Testis (tissue), 2 donors: ENCODE measurements at regions not wholly inside any gene's neighbourhood (a gene's known extent, or its start where the extent isn't known, plus 50 kb on each side); places are given as distances from the start of the nearest gene placed in this dataset.
"Not testable (repeated sequence)": the region's sequence is repeated elsewhere in the genome, so short reads cannot be mapped to it uniquely, and the experiment has no call there.

Source experiments
- POLR2A ChIP-seq: fragments of 450-650 bp; IDR thresholded peaks from one replicate; pipeline ENCODE4 v1.6.1; 2017; ENCODE audit warnings: antibody characterized with exemption, mild to moderate bottlenecking, moderate library complexity
- TF ChIP-seq, protein P1 (sequence below), 3 experiments: fragments of 450-650 bp in 2 of 3; fragments of 200-600 bp in 1 of 3; sonication (generic) in 1 of 3; IDR thresholded peaks; one replicate each; pipeline ENCODE4 v1.5.1; 2016 to 2019; ENCODE audit warnings: antibody characterized with exemption in 3 of 3, mild to moderate bottlenecking in 2 of 3, moderate library complexity in 1 of 3

DNA sequence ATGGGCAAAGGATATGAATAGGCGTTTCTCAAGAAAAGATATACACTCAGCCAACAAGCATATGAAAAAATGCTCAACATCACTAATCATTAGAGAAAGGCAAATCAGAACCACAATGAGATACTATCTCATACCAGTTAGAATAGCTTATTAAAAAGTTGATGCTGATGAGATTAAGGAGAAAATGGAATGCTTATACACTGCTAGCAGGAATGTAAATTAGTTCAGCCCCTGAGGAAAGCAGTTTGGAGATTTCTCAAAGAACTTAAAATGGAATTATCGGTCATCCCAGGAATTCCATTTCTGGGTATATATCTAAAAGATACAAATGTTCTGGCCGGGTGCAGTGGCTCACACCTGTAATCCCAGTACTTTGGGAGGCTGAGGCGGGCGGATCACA is 78.2 kb upstream of the NOX4 start:
- TF ChIP-seq, protein P1, sequence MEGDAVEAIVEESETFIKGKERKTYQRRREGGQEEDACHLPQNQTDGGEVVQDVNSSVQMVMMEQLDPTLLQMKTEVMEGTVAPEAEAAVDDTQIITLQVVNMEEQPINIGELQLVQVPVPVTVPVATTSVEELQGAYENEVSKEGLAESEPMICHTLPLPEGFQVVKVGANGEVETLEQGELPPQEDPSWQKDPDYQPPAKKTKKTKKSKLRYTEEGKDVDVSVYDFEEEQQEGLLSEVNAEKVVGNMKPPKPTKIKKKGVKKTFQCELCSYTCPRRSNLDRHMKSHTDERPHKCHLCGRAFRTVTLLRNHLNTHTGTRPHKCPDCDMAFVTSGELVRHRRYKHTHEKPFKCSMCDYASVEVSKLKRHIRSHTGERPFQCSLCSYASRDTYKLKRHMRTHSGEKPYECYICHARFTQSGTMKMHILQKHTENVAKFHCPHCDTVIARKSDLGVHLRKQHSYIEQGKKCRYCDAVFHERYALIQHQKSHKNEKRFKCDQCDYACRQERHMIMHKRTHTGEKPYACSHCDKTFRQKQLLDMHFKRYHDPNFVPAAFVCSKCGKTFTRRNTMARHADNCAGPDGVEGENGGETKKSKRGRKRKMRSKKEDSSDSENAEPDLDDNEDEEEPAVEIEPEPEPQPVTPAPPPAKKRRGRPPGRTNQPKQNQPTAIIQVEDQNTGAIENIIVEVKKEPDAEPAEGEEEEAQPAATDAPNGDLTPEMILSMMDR (IDR thresholded peaks at IDR 0.05) = not testable (repeated sequence)
- not testable (repeated sequence) for TF ChIP-seq POLR2A
